ENCODE measurements at regions not wholly inside any gene's neighbourhood (a gene's known extent, or its start where the extent isn't known, plus 50 kb on each side); places are given as distances from the start of the nearest gene placed in this dataset.

DNA sequence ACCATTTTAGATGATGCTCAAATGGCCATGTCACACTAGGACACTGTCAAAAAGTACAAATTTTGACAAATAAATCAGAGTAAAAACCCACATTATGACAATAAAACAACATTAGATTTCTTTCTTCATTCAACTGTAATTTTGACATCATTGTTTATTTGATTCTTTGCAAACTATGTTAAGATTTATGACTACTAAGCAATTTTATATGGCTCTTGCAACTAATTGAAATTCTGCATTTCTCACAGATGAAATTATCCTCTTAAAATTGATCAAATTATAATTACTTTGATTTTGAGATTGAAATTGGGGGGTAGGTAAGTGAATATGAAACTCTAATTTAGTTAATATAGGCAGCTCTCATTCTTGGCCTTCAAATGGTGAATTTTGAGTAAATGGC lies 59.8 kb downstream of the ATOH1 start:
- no peak for TF ChIP-seq GATA3 (IDR thresholded peaks at IDR 0.05; ENCODE audit: low read depth, low read length)
- no peak for TF ChIP-seq GATA2 (IDR thresholded peaks at IDR 0.05; ENCODE audit: low read depth, low read length)

DNA sequence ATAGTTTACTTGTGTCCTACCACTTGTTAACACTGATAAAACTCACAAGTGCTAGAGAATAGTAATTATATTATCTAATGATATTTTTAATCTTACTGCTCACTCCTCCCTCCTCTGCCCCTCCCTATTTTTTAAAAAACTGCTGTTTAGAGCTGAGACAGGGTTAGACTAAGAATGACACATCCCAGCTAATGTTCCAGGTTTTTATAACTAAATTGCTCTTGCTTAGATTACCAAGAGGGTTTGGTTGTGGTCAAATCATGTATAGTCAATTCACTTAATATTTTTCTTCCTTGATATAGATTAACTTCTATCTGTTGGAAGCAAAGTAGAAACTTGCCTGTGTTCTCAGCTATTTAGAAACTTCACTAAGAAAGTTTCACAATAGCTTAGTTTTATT lies 60.2 kb downstream of the ATOH1 start:
- no peak for TF ChIP-seq GATA3 (IDR thresholded peaks at IDR 0.05; ENCODE audit: low read depth, low read length)
- no peak for TF ChIP-seq GATA2 (IDR thresholded peaks at IDR 0.05; ENCODE audit: low read depth, low read length)

DNA sequence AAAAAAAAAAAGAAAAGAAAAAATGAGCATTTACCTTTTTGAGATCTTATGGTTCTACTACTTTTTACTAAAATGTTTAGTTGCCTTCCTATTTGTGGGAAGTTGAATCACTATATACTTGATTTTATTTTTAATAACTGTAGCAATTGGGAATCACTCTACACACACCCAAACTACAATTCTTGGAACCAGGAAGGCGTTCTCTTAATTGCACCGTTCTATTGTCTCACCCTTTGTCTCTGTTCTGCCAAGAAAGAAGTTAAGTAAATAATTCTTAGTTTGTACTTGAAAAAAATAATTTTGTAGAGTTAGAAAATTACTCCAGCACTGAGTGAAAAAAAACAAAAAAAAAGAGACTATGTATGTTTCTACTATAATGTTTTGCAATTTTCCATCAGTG lies 62.7 kb downstream of the ATOH1 start:
- TF ChIP-seq GATA2 (IDR thresholded peaks at IDR 0.05; ENCODE audit: low read depth, low read length) (no peak), GATA3 (IDR thresholded peaks at IDR 0.05; ENCODE audit: low read depth, low read length) (no peak)

- TF ChIP-seq GATA2 (IDR thresholded peaks at IDR 0.05; ENCODE audit: low read depth, low read length) = no peak
- no peak for TF ChIP-seq GATA3 (IDR thresholded peaks at IDR 0.05; ENCODE audit: low read depth, low read length)
Measured at GRCh38 chr4:93894995-93895394, 66.4 kb downstream of the ATOH1 start.

DNA sequence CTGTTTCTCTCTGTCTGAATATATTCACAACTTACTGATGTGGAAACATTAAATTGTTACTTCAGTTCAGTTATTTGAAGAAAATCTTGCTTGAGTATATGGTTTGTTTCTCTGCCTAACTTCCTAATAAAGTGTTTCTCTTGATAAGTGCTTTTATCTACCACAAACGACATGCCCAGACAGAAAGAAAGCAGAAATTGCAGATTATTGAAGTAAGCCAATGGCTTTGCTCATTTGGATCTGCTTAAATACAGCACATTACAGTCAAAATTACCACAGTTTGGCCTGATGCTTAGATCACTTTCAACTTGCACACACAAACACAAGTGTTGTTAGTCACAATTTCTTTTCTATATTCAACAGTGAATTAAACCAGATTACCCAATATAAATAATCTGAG lies 68.0 kb downstream of the ATOH1 start:
- no peak for TF ChIP-seq GATA2 (IDR thresholded peaks at IDR 0.05; ENCODE audit: low read depth, low read length)

DNA sequence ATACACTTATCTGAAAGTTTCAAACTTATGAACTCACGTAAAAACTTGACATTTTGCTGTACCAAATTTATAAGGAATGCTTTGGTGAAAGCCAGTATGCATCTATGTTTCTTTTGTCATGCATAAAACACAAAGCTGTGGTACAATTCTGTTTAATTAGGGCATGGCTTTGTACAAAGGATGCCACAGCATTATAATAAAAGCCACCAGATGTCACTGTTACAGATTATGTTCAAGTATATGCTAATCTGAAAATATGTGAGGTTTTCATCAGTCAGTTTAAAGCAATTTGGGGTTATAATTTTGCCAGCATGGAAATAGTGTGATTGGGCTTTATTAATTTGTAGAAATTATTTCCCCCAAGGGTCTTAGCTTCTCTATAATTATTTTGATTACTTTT lies 69.0 kb downstream of the ATOH1 start:
- TF ChIP-seq GATA3 (IDR thresholded peaks at IDR 0.05; ENCODE audit: low read depth, low read length) = no peak
- no peak for TF ChIP-seq GATA2 (IDR thresholded peaks at IDR 0.05; ENCODE audit: low read depth, low read length)

- no peak for TF ChIP-seq GATA3 (IDR thresholded peaks at IDR 0.05; ENCODE audit: low read depth, low read length)
- TF ChIP-seq GATA2 (IDR thresholded peaks at IDR 0.05; ENCODE audit: low read depth, low read length) = no peak
Measured at GRCh38 chr4:93908778-93909177, 80.2 kb downstream of the ATOH1 start.

DNA sequence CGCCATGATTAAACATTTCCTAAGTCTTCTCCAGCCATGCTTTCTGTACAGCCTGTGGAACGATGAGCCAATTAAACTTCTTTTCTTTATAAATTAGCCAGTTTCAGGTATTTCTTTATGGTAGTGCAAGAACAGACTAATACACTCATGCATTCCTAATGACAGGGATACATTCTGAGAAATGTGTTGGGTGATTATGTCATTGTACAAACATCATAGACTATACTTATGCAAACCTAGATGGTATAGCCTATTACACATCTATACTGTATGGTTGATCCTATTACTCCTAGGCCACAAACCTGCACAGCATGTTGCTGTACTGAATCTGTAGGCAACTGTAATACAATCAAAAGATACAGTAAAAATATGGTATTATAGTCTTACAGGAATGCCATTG lies 83.1 kb downstream of the ATOH1 start:
- no peak for TF ChIP-seq GATA3 (IDR thresholded peaks at IDR 0.05; ENCODE audit: low read depth, low read length)
- TF ChIP-seq GATA2 (IDR thresholded peaks at IDR 0.05; ENCODE audit: low read depth, low read length) = no peak

- TF ChIP-seq GATA2 (IDR thresholded peaks at IDR 0.05; ENCODE audit: low read depth, low read length) (no peak), GATA3 (IDR thresholded peaks at IDR 0.05; ENCODE audit: low read depth, low read length) (no peak)
Measured at GRCh38 chr4:93912146-93912545, 83.6 kb downstream of the ATOH1 start.

DNA sequence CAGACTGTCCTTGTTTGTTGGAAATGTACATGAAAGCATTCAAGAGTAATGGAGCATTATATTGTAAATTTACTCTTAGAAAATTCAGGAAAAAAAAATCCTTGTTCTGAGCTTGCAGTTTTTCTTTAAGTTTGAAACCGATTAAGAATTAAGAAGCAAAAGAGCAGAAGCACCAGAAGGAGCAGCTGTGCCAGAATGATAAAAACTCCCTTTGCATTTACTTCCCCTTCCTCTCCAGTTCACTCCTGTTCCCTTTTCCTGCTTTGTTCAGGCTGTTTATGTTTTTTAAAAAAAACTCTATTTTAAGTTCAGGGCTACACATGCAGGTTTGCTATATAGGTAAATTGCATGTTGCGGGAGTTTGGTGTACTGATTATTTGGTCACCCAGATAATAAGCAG lies 90.3 kb downstream of the ATOH1 start:
- TF ChIP-seq GATA3 (IDR thresholded peaks at IDR 0.05; ENCODE audit: low read depth, low read length) = no peak
- TF ChIP-seq GATA2 (IDR thresholded peaks at IDR 0.05; ENCODE audit: low read depth, low read length) = no peak

GRCh38 chr4:93947286-93947685 lies 118.7 kb downstream of the ATOH1 start:
- TF ChIP-seq GATA2 (IDR thresholded peaks at IDR 0.05; ENCODE audit: low read depth, low read length) (no peak), GATA3 (IDR thresholded peaks at IDR 0.05; ENCODE audit: low read depth, low read length) (no peak)

GRCh38 chr4:93957186-93957585 lies 128.6 kb downstream of the ATOH1 start:
- TF ChIP-seq GATA2 (IDR thresholded peaks at IDR 0.05; ENCODE audit: low read depth, low read length) (no peak), GATA3 (IDR thresholded peaks at IDR 0.05; ENCODE audit: low read depth, low read length) (no peak)

- TF ChIP-seq GATA2 (IDR thresholded peaks at IDR 0.05; ENCODE audit: low read depth, low read length) = no peak
- no peak for TF ChIP-seq GATA3 (IDR thresholded peaks at IDR 0.05; ENCODE audit: low read depth, low read length)
Measured at GRCh38 chr4:93960450-93960849, 131.9 kb downstream of the ATOH1 start.

DNA sequence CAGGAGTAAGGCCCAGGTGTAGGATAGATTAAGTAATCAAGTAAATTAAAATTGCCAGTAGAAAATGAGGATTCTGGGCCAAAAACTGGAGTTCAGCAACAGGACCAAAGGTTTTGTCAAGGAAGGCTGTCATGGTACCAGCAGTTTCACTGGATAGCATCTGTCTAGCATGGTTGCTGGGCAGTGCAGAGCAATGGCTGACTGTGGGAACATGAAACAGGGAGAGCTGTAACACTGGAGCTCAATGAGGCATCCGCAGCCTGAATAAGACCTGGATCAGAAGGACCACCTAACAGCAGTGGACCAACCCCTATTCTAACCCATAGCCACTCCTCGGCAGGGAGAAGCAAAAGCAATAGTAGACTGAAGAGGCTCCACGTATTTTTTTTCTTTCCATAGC lies 132.4 kb downstream of the ATOH1 start:
- TF ChIP-seq GATA3 (IDR thresholded peaks at IDR 0.05; ENCODE audit: low read depth, low read length) (no peak), GATA2 (IDR thresholded peaks at IDR 0.05; ENCODE audit: low read depth, low read length) (no peak)

DNA sequence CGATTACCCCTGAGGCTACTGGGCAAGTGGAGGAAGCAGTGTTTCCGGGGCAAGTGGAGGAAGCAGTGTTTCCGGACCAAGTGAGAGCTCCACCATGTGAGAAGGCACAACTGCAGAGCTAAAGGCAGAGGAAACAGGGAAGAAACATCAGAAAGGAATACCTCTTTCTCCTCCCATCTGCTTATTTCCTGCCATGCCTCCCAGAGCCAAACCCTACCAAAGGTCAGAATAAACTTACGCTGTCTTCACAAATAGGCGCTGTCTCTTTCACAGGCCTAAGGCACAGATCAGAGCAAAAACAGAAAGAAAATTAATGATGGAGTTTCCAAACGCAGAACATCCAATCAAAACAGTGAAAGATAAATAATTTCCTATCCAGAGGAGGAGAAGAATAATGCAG lies 153.0 kb downstream of the ATOH1 start:
- TF ChIP-seq GATA2 (IDR thresholded peaks at IDR 0.05; ENCODE audit: low read depth, low read length) (no peak), GATA3 (IDR thresholded peaks at IDR 0.05; ENCODE audit: low read depth, low read length) (no peak)

DNA sequence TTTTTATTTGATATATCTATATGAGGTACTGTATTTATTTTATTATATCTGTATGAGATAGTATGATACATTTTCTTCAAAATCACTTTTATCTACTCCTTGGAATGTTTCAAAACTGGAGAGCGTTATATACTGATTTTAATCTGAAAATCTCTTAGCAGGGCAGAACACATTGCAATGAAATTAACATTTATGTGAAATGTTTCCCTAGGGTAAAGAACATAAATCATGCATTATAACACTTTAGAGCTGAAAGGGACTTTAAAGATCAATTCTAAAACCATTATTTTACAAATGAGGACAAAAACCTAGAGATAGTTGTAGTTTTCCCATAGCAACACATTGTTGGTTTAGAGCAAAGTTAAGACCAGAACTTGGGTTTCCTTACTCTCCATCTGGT lies 153.7 kb downstream of the ATOH1 start:
- TF ChIP-seq GATA2 (IDR thresholded peaks at IDR 0.05; ENCODE audit: low read depth, low read length) (no peak), GATA3 (IDR thresholded peaks at IDR 0.05; ENCODE audit: low read depth, low read length) (no peak)

All from SH-SY5Y (cell line).